Heart left ventricle (tissue), 16 donors: ENCODE measurements at regions not wholly inside any gene's neighbourhood (a gene's known extent, or its start where the extent isn't known, plus 50 kb on each side); places are given as distances from the start of the nearest gene placed in this dataset.

Experiments used
- ATAC-seq, 4 donors: fragments of 200-7000 bp; cut with Tn5 transposase; one replicate each; pipeline ENCODE4 v1.9.1; 2020 to 2022; ENCODE audit warnings: moderate library complexity in 4 of 4, mild to moderate bottlenecking in 3 of 4, moderate number of reproducible peaks in 1 of 4
- DNase-seq, 5 donors: peaks; one replicate each; pipeline ENCODE4 v3.0.0-alpha.2; 2020
- H3K27ac ChIP-seq, 12 donors: fragments of 200-600 bp; sonication (generic) in 4 of 12; one replicate each; pipeline versions ENCODE4 v1.5.0 to v1.8.0; 2016 to 2022; ENCODE audit warnings: mild to moderate bottlenecking in 2 of 12
- H3K27me3 ChIP-seq, 9 donors: fragments of 200-600 bp; sonication (generic) in 2 of 9; one replicate each; pipeline versions ENCODE4 v1.5.1 to v1.8.0; 2016 to 2022; ENCODE audit warnings: mild to moderate bottlenecking in 3 of 9
- H3K36me3 ChIP-seq, 9 donors: fragments of 200-600 bp; sonication (generic) in 2 of 9; one replicate each; pipeline versions ENCODE4 v1.5.0 to v1.8.0; 2018 to 2022; ENCODE audit warnings: mild to moderate bottlenecking in 2 of 9
- H3K4me1 ChIP-seq, 12 donors: fragments of 200-600 bp; sonication (generic) in 4 of 12; one replicate each; pipeline versions ENCODE4 v1.5.0 to v1.8.0; 2016 to 2022; ENCODE audit warnings: mild to moderate bottlenecking in 3 of 12
- H3K4me3 ChIP-seq, 12 donors: fragments of 200-600 bp; sonication (generic) in 4 of 12; one replicate each; pipeline versions ENCODE4 v1.5.0 to v1.8.0; 2017 to 2022; ENCODE audit warnings: mild to moderate bottlenecking in 9 of 12, moderate library complexity in 4 of 12
- H3K9me3 ChIP-seq, 12 donors: fragments of 200-600 bp; sonication (generic) in 4 of 12; one replicate each; pipeline versions ENCODE4 v1.5.0 to v1.8.0; 2016 to 2022; ENCODE audit warnings: mild to moderate bottlenecking in 1 of 12
- CTCF ChIP-seq, 12 donors: fragments of 200-600 bp; sonication (generic) in 4 of 12; IDR thresholded peaks; one replicate each; pipeline versions ENCODE4 v1.5.0 to v1.8.0; 2018 to 2022; ENCODE audit warnings: antibody characterized with exemption in 12 of 12, mild to moderate bottlenecking in 5 of 12
- POLR2A ChIP-seq, 2 donors: fragments of 450-650 bp; IDR thresholded peaks; one replicate each; pipeline ENCODE4 v1.6.1; 2017; ENCODE audit warnings: antibody characterized with exemption in 2 of 2, mild to moderate bottlenecking in 2 of 2, moderate library complexity in 2 of 2
- WGBS, 4 donors: extraction: QIAGEN DNeasy Blood & Tissue Kit in 2 of 4; methylation state at CpG; one replicate each; pipeline versions ENCODE4 v1.1.5 to v1.1.7; 2013 to 2018; 5-methylcytosine and 5-hydroxymethylcytosine counted together
- intact Hi-C, 10 donors: fragments of 100-400 bp; cut with DNase I; formaldehyde crosslinking; loops; one replicate each; pipeline versions ENCODE4 v1.11.1 to v1.14.2; 2022
- microRNA counts, 2 donors: library from miRNA; unstranded; fragments of <30 nt; microRNA quantifications; one replicate each; lab custom pipeline; 2016
- microRNA-seq, 4 donors: library from miRNA; unstranded; fragments of <30 nt; microRNA quantifications; one replicate each; pipeline versions ENCODE4 to v1.2.0, GENCODE V29; 2017 to 2020
- donor health status: ischemic (EF 13 %, LVEDD 7.1; RV severe dilation, severe dysfunction).
- donor health status: healthy with polysubstance abuse.
- donor health status: DM: no; HTN: yes; CAD: no.
- donor health status: DM: no; HTN: no; CAD: no.
- donor health status: ischemic (EF 25% LVEDD 6.9; RV normal size, moderate dysfunction).
- donor health status: ischemic (EF 25% LVEDD 5.7; RV mildly dilated, moderate dysfunction).
- donor health status: healthy.
- donor health status: DM: yes; HTN: yes; CAD: no.
- donor health status: ischemic (EF 35%, LVEDD 5.7; RV mildly dilated, moderate dysfunction).
- donor health status: nonischemic (EF 11% LVEDD 7.7; RV severe dilation, severe dysfunction).
- donor health status: DM: yes; HTN: yes; CAD: no.
- donor health status: PGD.
- donor health status: ischemic (EF 29% LVEDD 5.4; RV normal size, mild dysfunction).
- donor health status: nonischemic (EF 23%, LVEDD 6.1; RV moderate dilation, normal function).

GRCh38 chr4:127580300-127580699 lies 52.5 kb upstream of the INTU start:
- no peaks in the 10 kb centered on the region for H3K4me1 ChIP-seq
- ATAC-seq (no peak), DNase-seq (no peak)
- intact Hi-C loops: no loop called here
- no peak overlapping the region for H3K27ac ChIP-seq
- WGBS, 4 donors: 87 to 94% (median 93%) methylated on average over 4 of the region's 4 CpGs
- no peak overlapping the region for H3K4me3 ChIP-seq
- H3K27me3 ChIP-seq: peaks cover 0 to 3% (median 0%) of the 10 kb centered on the region in 9 donors
- TF ChIP-seq CTCF (IDR thresholded peaks at IDR 0.05): no peak
- no peak for TF ChIP-seq POLR2A (IDR thresholded peaks at IDR 0.05)
- no peaks in the 10 kb centered on the region for H3K36me3 ChIP-seq
- H3K9me3 ChIP-seq: no peaks in the 10 kb centered on the region

GRCh38 chr4:127580891-127581290 lies 51.9 kb upstream of the INTU start:
- no peak for TF ChIP-seq POLR2A (IDR thresholded peaks at IDR 0.05)
- no peak for TF ChIP-seq CTCF (IDR thresholded peaks at IDR 0.05)
- intact Hi-C loops: no loop called here
- no peak overlapping the region for H3K4me3 ChIP-seq
- peaks cover 0 to 3% (median 0%) of the 10 kb centered on the region in 9 donors for H3K27me3 ChIP-seq
- no peaks in the 10 kb centered on the region for H3K36me3 ChIP-seq
- ATAC-seq: no peak
- no peaks in the 10 kb centered on the region for H3K9me3 ChIP-seq
- H3K4me1 ChIP-seq: no peaks in the 10 kb centered on the region
- WGBS, 4 donors: 79 to 90% (median 86%) methylated on average over 2 of the region's 2 CpGs
- no peak for DNase-seq
- H3K27ac ChIP-seq: no peak overlapping the region

MicroRNA genes in the stretch of these regions (microRNA counts, 767-probe panel; counts per million panel counts)
- microRNA hsa-miR-2054 (lab: Ali Mortazavi, UCI): 0 to 71.6 counts per million in 2 donors

Small RNA genes lying in the stretch of these regions (microRNA-seq; reads per million reads assigned to microRNA genes)
- gene MIR2054: 0 reads per million in 4 donors
